H9 (cell line): ENCODE measurements at regions not wholly inside any gene's neighbourhood (a gene's known extent, or its start where the extent isn't known, plus 50 kb on each side); places are given as distances from the start of the nearest gene placed in this dataset.

Experiments
- DNase-seq: peaks from one replicate; pipeline ENCODE4 v3.0.0-alpha.2; 2017
- H2AFZ ChIP-seq: one replicate; pipeline ENCODE4 v1.6.1; 2013; ENCODE audit warnings: mild to moderate bottlenecking, low read length, control low read depth, moderate library complexity
- H2AK5ac ChIP-seq: 2 replicates; pipeline ENCODE4 v1.6.1; 2013; ENCODE audit warnings: low read length, control low read depth, mixed read lengths; ENCODE audit not compliant: insufficient read length
- H2BK120ac ChIP-seq: one replicate; pipeline ENCODE4 v1.6.1; 2013; ENCODE audit warnings: low read depth, mild to moderate bottlenecking, low read length, control low read depth, inconsistent platforms; ENCODE audit not compliant: poor library complexity, severe bottlenecking
- H2BK12ac ChIP-seq: 2 replicates; pipeline ENCODE4 v1.6.1; 2013; ENCODE audit warnings: low read length, control low read depth, mixed read lengths, low read depth; ENCODE audit not compliant: insufficient read length
- H2BK15ac ChIP-seq: 2 replicates; pipeline ENCODE4 v1.6.1; 2013; ENCODE audit warnings: low read depth, low read length, control low read depth
- H2BK20ac ChIP-seq: one replicate; pipeline ENCODE4 v1.6.1; 2013; ENCODE audit warnings: low read depth, mild to moderate bottlenecking, low read length, control low read depth, inconsistent platforms; ENCODE audit not compliant: poor library complexity, severe bottlenecking
- H2BK5ac ChIP-seq: 2 replicates; pipeline ENCODE4 v1.6.1; 2013; ENCODE audit warnings: low read length, control low read depth, mixed read lengths; ENCODE audit not compliant: insufficient read length
- H3K14ac ChIP-seq: 2 replicates; pipeline ENCODE4 v1.6.1; 2013; ENCODE audit warnings: low read length, control low read depth; ENCODE audit not compliant: insufficient read depth
- H3K18ac ChIP-seq: 2 replicates; pipeline ENCODE4 v1.6.1; 2013; ENCODE audit warnings: low read depth, mild to moderate bottlenecking, mixed read lengths, low read length, control low read depth; ENCODE audit not compliant: insufficient read length
- H3K23ac ChIP-seq: 2 replicates; pipeline ENCODE4 v1.6.1; 2013; ENCODE audit warnings: low read length, control low read depth, mixed read lengths, low read depth; ENCODE audit not compliant: insufficient read length
- H3K23me2 ChIP-seq: 2 replicates; pipeline ENCODE4 v1.6.1; 2013; ENCODE audit warnings: low read depth, mild to moderate bottlenecking, mixed read lengths, low read length, control low read depth; ENCODE audit not compliant: insufficient read length, poor library complexity, severe bottlenecking
- H3K27ac ChIP-seq: 2 replicates; pipeline ENCODE4 v1.5.1; 2013; ENCODE audit warnings: low read length, control low read depth, mixed read lengths, low read depth; ENCODE audit not compliant: insufficient read length
- H3K27me3 ChIP-seq: 2 replicates; pipeline ENCODE4 v1.6.1; 2013; ENCODE audit warnings: low read length, control low read depth, inconsistent platforms; ENCODE audit not compliant: insufficient read depth
- H3K4ac ChIP-seq: 2 replicates; pipeline ENCODE4 v1.6.1; 2013; ENCODE audit warnings: low read depth, mild to moderate bottlenecking, control low read depth, inconsistent platforms, low read length, moderate library complexity
- H3K4me1 ChIP-seq: 2 replicates; pipeline ENCODE4 v1.6.1; 2013; ENCODE audit warnings: low read length, control low read depth, inconsistent platforms; ENCODE audit not compliant: insufficient read depth
- H3K4me2 ChIP-seq: 2 replicates; pipeline ENCODE4 v1.6.1; 2013; ENCODE audit warnings: low read length, control low read depth, mixed read lengths; ENCODE audit not compliant: insufficient read length, insufficient read depth
- H3K56ac ChIP-seq: 2 replicates; pipeline ENCODE4 v1.6.1; 2013; ENCODE audit warnings: low read depth, mild to moderate bottlenecking, mixed read lengths, low read length, control low read depth; ENCODE audit not compliant: insufficient read length
- H3K79me1 ChIP-seq: 2 replicates; pipeline ENCODE4 v1.6.1; 2013; ENCODE audit warnings: low read depth, mild to moderate bottlenecking, moderate library complexity, low read length, control low read depth, inconsistent platforms; ENCODE audit not compliant: insufficient read depth, poor library complexity, severe bottlenecking
- H3K79me2 ChIP-seq: 2 replicates; pipeline ENCODE4 v1.6.1; 2013; ENCODE audit warnings: low read length, control low read depth, inconsistent platforms; ENCODE audit not compliant: insufficient read depth
- H3K9ac ChIP-seq: 2 replicates; pipeline ENCODE4 v1.6.1; 2013; ENCODE audit warnings: low read length, control low read depth, mixed read lengths; ENCODE audit not compliant: insufficient read length; ENCODE audit errors: extremely low read depth
- H3K9me3 ChIP-seq: one replicate; pipeline ENCODE4 v1.6.1; 2013; ENCODE audit warnings: low read depth, low read length, inconsistent platforms; ENCODE audit not compliant: control insufficient read depth
- H3T11ph ChIP-seq: one replicate; pipeline ENCODE4 v1.6.1; 2013; ENCODE audit warnings: mild to moderate bottlenecking, low read length, control low read depth, inconsistent platforms
- H4K20me1 ChIP-seq: one replicate; pipeline ENCODE4 v1.6.1; 2013; ENCODE audit not compliant: control insufficient read depth, insufficient read length, insufficient read depth
- H4K5ac ChIP-seq: 2 replicates; pipeline ENCODE4 v1.6.1; 2013; ENCODE audit warnings: low read depth, mild to moderate bottlenecking, mixed read lengths, low read length, control low read depth; ENCODE audit not compliant: insufficient read length
- H4K8ac ChIP-seq: replicated peaks from 2 replicates; pipeline ENCODE4 v1.6.1; 2013; ENCODE audit warnings: low read length, control low read depth, mixed read lengths, low read depth; ENCODE audit not compliant: insufficient read length
- H4K91ac ChIP-seq: 2 replicates; pipeline ENCODE4 v1.6.1; 2013; ENCODE audit warnings: low read depth, mild to moderate bottlenecking, moderate library complexity, mixed read lengths, low read length, control low read depth; ENCODE audit not compliant: insufficient read length
- H3K27ac Mint-ChIP-seq, 3 experiments: 2 replicates in 2 of 3; 3 replicates in 1 of 3; pipeline ENCODE4 v1.8.0; 2020 to 2021; ENCODE audit warnings: mixed read lengths in 3 of 3, mild to moderate bottlenecking in 1 of 3, moderate library complexity in 1 of 3
- H3K27me3 Mint-ChIP-seq: 2 replicates; pipeline ENCODE4 v1.8.0; 2021; ENCODE audit warnings: low read depth, mild to moderate bottlenecking, moderate library complexity, mixed read lengths
- H3K36me3 Mint-ChIP-seq, 3 experiments: 2 replicates in 2 of 3; 3 replicates in 1 of 3; pipeline ENCODE4 v1.8.0; 2020 to 2021; ENCODE audit warnings: low read depth in 3 of 3, mixed read lengths in 3 of 3; ENCODE audit not compliant: insufficient read depth in 1 of 3
- H3K4me1 Mint-ChIP-seq, 2 experiments: 2 replicates each; pipeline ENCODE4 v1.8.0; 2020; ENCODE audit warnings: mixed read lengths in 2 of 2
- H3K4me3 Mint-ChIP-seq, 2 experiments: 2 replicates in 1 of 2; 3 replicates in 1 of 2; pipeline ENCODE4 v1.8.0; 2020 to 2021; ENCODE audit warnings: mild to moderate bottlenecking in 2 of 2, mixed read lengths in 2 of 2, moderate library complexity in 1 of 2
- H3K9me3 Mint-ChIP-seq, 2 experiments: 2 replicates in 1 of 2; 3 replicates in 1 of 2; pipeline ENCODE4 v1.8.0; 2020; ENCODE audit warnings: mild to moderate bottlenecking in 2 of 2, mixed read lengths in 2 of 2, moderate library complexity in 1 of 2
- CTCF ChIP-seq: fragments of 200-600 bp; sonication (generic); conservative IDR thresholded peaks from 3 replicates; pipeline ENCODE4 v1.8.0; 2021; ENCODE audit warnings: antibody characterized with exemption, mild to moderate bottlenecking
- WGBS: extraction: QIAGEN DNeasy Blood & Tissue Kit; methylation state at CpG from one replicate; pipeline ENCODE4 v1.1.7; 2013; ENCODE audit warnings: missing lambda C conversion rate, low lambda C conversion rate, mixed read lengths; ENCODE audit not compliant: insufficient read length; ENCODE audit errors: extremely low coverage; 5-methylcytosine and 5-hydroxymethylcytosine counted together

DNA sequence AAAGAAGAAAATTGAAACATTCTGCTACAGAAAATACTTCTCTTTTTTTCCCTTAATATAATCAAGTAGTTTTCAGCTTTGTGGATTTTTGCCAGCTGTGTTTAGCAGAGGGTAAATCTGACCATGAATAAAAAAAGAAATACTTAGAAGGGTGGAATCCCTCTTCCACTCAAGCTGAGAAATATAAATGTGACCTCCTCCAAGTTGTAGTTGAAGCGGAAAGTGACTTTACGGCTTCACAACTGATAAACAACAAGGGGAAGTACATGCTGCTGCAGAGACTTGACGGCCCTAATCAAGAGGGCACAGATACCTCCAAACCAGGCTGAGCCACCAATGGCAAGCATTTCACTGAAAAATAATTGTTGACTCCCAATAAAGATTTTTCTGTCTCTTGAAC is 785.0 kb downstream of the SLITRK5 start:
- Histone ChIP-seq H3K23ac (no peak overlapping the region), H2AFZ (no peak overlapping the region), H3K4me2 (no peak overlapping the region), H2BK5ac (no peak overlapping the region), H3K23me2 (no peaks in the 10 kb centered on the region), H3K79me1 (no peaks in the 10 kb centered on the region), H3K79me2 (no peaks in the 10 kb centered on the region), H3K9ac (no peak overlapping the region), H4K91ac (no peak overlapping the region), H2BK120ac (no peak overlapping the region), H4K8ac (no peak overlapping the region), H2BK12ac (no peak overlapping the region), H3K27ac (no peak overlapping the region), H3K9me3 (no peaks in the 10 kb centered on the region), H3K56ac (no peak overlapping the region), H3K14ac (no peak overlapping the region), H2BK20ac (no peak overlapping the region), H2BK15ac (no peak overlapping the region), H4K20me1 (no peaks in the 10 kb centered on the region), H3K4me1 (no peaks in the 10 kb centered on the region), H4K5ac (no peak overlapping the region), H3K18ac (no peak overlapping the region), H3T11ph (no peak overlapping the region), H2AK5ac (no peak overlapping the region), H3K27me3 (no peaks in the 10 kb centered on the region), H3K4ac (no peak overlapping the region)
- Mint-ChIP-seq H3K9me3 (peaks cover 4 to 6% of the 10 kb centered on the region in 2 experiments; a peak in 4 of 5 replicates), H3K27ac (no peak overlapping the region), H3K4me3 (no peak overlapping the region), H3K27me3 (no peaks in the 10 kb centered on the region), H3K4me1 (peaks cover 18 to 22% of the 10 kb centered on the region in 2 experiments), H3K36me3 (peaks cover 0 to 17% (median 7%) of the 10 kb centered on the region in 3 experiments)
- TF ChIP-seq CTCF: no peak
- no peak for DNase-seq
- WGBS: no CpG with 5 or more reads among the region's 3 CpGs
